ENCODE measurements at regions not wholly inside any gene's neighbourhood (a gene's known extent, or its start where the extent isn't known, plus 50 kb on each side); places are given as distances from the start of the nearest gene placed in this dataset.

DNA sequence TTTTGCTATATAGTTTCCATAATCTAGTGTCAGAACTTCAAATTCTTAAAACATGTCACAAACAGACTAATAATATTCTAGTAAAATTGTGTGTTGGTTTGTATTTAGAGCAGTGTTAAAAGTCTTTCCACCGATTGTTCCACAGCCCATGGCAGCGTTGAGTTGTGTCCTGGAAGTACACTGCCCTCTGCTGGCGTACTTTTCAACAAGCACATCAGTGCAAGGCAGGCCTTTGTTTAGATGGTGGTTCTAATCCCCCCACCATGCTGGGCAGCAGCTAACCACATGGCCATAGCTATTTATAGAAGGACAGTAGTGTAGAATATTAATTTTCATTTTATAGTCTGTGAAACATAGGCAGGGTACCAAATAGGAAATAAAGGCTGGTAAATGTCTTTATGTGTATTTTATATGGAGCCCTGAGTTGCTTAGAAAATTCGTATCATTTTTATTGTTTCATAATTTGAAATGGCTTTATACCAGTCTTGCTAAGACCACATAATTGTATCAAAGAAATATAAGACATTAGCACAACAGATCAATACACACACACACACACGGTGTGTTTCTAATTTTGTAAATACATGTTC lies 235.4 kb downstream of the SEC23A start:
- intact Hi-C loops (cut with micrococcal nuclease; ENCODE audit: unreplicated experiment) (loop anchor here (1.0 to 5.0 kb wide), 9 partner anchors 15 to 1160 kb away; no protein-coding TSS in a partner anchor), in situ Hi-C loops (cut with HindIII; ENCODE audit: extremely low pct_ligation_motif_present, low pct_unique_long_range_greater_than_20kb) (loop anchor here (5.0 to 10.0 kb wide), 4 partner anchors 145 to 963 kb away; no protein-coding TSS in a partner anchor)
- Histone ChIP-seq H3K4me3 (replicated peaks in 1 of 3; ENCODE audit: insufficient read depth in 1 of 3, low read depth in 2 of 3, low read length in 3 of 3) (no peak overlapping the region), H3K9me3 (ENCODE audit: low read length) (no peaks in the 10 kb centered on the region), H3K36me3 (replicated peaks in 1 of 2; ENCODE audit: control insufficient read depth in 1 of 2, insufficient read depth in 2 of 2, low read length in 2 of 2) (no peaks in the 10 kb centered on the region), H3K79me2 (ENCODE audit: insufficient read depth, low read length) (no peaks in the 10 kb centered on the region), H3K27ac (ENCODE audit: extremely low read length, insufficient read depth, low read length) (no peak overlapping the region), H3K4me2 (ENCODE audit: low read depth, low read length) (no peak overlapping the region), H3K4me1 (ENCODE audit: insufficient read depth, low read length) (peaks cover 19% of the 10 kb centered on the region), H3K9ac (ENCODE audit: insufficient read depth, low read depth, low read length) (no peak overlapping the region), H4K20me1 (ENCODE audit: insufficient read depth, low read length) (no peaks in the 10 kb centered on the region), H3K27me3 (ENCODE audit: control insufficient read depth in 1 of 2, insufficient read depth in 2 of 2, low read length in 2 of 2) (peaks cover 0 to 9% of the 10 kb centered on the region in 2 experiments; a peak in 2 of 5 replicates), H2AFZ (ENCODE audit: low read length) (no peak overlapping the region)
- DNase-seq (ENCODE audit: low spot score) (peak; percentile 91), FAIRE-seq (peak; percentile 95), ATAC-seq (peak; percentile 92)
- WGBS (ENCODE audit: low lambda C conversion rate): 29% methylated on average over 5 of the region's 5 CpGs
- ChIA-PET CTCF (ENCODE audit: low intra/inter-chr PET ratio, low total read pairs) (interaction anchor here (1.1 to 2.8 kb wide), 7 partner anchors 146 to 964 kb away, joined by 3 to 36 read pairs (median 6); no protein-coding TSS in a partner anchor), POLR2A (interaction anchor here (0.6 kb wide), 1 partner anchor 158 kb away, joined by 3 read pairs; no protein-coding TSS in a partner anchor)
- no TSS peak for BruUV-seq (replicated peaks)
- TF ChIP-seq, protein P1, sequence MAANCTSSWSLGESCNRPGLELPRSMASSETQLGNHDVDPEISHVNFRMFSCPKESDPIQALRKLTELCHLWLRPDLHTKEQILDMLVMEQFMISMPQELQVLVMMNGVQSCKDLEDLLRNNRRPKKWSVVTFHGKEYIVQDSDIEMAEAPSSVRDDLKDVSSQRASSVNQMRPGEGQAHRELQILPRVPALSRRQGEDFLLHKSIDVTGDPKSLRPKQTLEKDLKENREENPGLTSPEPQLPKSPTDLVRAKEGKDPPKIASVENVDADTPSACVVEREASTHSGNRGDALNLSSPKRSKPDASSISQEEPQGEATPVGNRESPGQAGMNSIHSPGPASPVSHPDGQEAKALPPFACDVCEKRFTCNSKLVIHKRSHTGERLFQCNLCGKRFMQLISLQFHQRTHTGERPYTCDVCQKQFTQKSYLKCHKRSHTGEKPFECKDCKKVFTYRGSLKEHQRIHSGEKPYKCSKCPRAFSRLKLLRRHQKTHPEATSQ (CRISPR knock-in tag; IDR thresholded peaks at IDR 0.05; ENCODE audit: borderline replicate concordance): no peak
- TF ChIP-seq SIX1 (CRISPR knock-in tag; IDR thresholded peaks at IDR 0.05; ENCODE audit: borderline replicate concordance) (no peak), KAT7 (CRISPR knock-in tag; IDR thresholded peaks at IDR 0.05; ENCODE audit: borderline replicate concordance) (no peak), HMG20A (CRISPR knock-in tag; IDR thresholded peaks at IDR 0.05; ENCODE audit: borderline replicate concordance) (no peak), MAFF (IDR thresholded peaks at IDR 0.05; ENCODE audit: low read depth, low read length) (no peak), ELF3 (CRISPR knock-in tag; IDR thresholded peaks at IDR 0.05) (peak; percentile 65; the same call in 1 of the 2 replicates), ZNF766 (CRISPR knock-in tag; IDR thresholded peaks at IDR 0.05; ENCODE audit: borderline replicate concordance) (no peak), RARG (CRISPR knock-in tag; IDR thresholded peaks at IDR 0.05; ENCODE audit: low read depth) (no peak), ISL2 (CRISPR knock-in tag; IDR thresholded peaks at IDR 0.05) (no peak), ZNF772 (CRISPR knock-in tag; IDR thresholded peaks at IDR 0.05) (no peak), ZSCAN22 (CRISPR knock-in tag; IDR thresholded peaks at IDR 0.05) (no peak), XRCC5 (optimal IDR thresholded peaks at IDR 0.05; ENCODE audit: low read length) (peak; percentile 85), RARA (CRISPR knock-in tag; IDR thresholded peaks at IDR 0.05) (no peak), ZIK1 (CRISPR knock-in tag; IDR thresholded peaks at IDR 0.05; ENCODE audit: borderline replicate concordance, low read depth) (no peak), MBD4 (IDR thresholded peaks at IDR 0.05; ENCODE audit: borderline replicate concordance, low read length) (no peak), ZFP62 (CRISPR knock-in tag; IDR thresholded peaks at IDR 0.05) (no peak)
- TF ChIP-seq, protein P2, sequence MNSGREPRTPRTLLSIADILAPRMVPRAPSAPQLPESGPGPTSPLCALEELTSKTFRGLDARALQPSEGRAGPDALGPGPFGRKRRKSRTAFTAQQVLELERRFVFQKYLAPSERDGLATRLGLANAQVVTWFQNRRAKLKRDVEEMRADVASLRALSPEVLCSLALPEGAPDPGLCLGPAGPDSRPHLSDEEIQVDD (CRISPR knock-in tag; IDR thresholded peaks at IDR 0.05; ENCODE audit: borderline replicate concordance): no peak
- TF ChIP-seq, protein P3, sequence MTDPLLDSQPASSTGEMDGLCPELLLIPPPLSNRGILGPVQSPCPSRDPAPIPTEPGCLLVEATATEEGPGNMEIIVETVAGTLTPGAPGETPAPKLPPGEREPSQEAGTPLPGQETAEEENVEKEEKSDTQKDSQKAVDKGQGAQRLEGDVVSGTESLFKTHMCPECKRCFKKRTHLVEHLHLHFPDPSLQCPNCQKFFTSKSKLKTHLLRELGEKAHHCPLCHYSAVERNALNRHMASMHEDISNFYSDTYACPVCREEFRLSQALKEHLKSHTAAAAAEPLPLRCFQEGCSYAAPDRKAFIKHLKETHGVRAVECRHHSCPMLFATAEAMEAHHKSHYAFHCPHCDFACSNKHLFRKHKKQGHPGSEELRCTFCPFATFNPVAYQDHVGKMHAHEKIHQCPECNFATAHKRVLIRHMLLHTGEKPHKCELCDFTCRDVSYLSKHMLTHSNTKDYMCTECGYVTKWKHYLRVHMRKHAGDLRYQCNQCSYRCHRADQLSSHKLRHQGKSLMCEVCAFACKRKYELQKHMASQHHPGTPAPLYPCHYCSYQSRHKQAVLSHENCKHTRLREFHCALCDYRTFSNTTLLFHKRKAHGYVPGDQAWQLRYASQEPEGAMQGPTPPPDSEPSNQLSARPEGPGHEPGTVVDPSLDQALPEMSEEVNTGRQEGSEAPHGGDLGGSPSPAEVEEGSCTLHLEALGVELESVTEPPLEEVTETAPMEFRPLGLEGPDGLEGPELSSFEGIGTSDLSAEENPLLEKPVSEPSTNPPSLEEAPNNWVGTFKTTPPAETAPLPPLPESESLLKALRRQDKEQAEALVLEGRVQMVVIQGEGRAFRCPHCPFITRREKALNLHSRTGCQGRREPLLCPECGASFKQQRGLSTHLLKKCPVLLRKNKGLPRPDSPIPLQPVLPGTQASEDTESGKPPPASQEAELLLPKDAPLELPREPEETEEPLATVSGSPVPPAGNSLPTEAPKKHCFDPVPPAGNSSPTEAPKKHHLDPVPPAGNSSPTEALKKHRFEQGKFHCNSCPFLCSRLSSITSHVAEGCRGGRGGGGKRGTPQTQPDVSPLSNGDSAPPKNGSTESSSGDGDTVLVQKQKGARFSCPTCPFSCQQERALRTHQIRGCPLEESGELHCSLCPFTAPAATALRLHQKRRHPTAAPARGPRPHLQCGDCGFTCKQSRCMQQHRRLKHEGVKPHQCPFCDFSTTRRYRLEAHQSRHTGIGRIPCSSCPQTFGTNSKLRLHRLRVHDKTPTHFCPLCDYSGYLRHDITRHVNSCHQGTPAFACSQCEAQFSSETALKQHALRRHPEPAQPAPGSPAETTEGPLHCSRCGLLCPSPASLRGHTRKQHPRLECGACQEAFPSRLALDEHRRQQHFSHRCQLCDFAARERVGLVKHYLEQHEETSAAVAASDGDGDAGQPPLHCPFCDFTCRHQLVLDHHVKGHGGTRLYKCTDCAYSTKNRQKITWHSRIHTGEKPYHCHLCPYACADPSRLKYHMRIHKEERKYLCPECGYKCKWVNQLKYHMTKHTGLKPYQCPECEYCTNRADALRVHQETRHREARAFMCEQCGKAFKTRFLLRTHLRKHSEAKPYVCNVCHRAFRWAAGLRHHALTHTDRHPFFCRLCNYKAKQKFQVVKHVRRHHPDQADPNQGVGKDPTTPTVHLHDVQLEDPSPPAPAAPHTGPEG (CRISPR knock-in tag; IDR thresholded peaks at IDR 0.05): no peak

Measured in HepG2 (cell line).